Parathyroid adenoma (tissue), 2 donors: ENCODE measurements at regions not wholly inside any gene's neighbourhood (a gene's known extent, or its start where the extent isn't known, plus 50 kb on each side); places are given as distances from the start of the nearest gene placed in this dataset.

Source experiments
- H2AFZ ChIP-seq: fragments of 300-600 bp; sonication (generic); one replicate; pipeline ENCODE4 v1.7.0; 2017; ENCODE audit warnings: antibody characterized with exemption, mild to moderate bottlenecking
- H3K27ac ChIP-seq: fragments of 300-600 bp; sonication (generic); one replicate; pipeline ENCODE4 v1.7.0; 2017
- H3K27me3 ChIP-seq: fragments of 300-600 bp; sonication (generic); one replicate; pipeline ENCODE4 v1.7.0; 2017; ENCODE audit warnings: low read length; ENCODE audit not compliant: control insufficient read depth, insufficient read depth
- H3K36me3 ChIP-seq: fragments of 300-600 bp; sonication (generic); one replicate; pipeline ENCODE4 v1.7.0; 2017; ENCODE audit warnings: low read length; ENCODE audit not compliant: control insufficient read depth, insufficient read depth
- H3K4me1 ChIP-seq: fragments of 300-600 bp; sonication (generic); one replicate; pipeline ENCODE4 v1.7.0; 2017; ENCODE audit warnings: control low read depth
- H3K4me2 ChIP-seq: fragments of 300-600 bp; sonication (generic); one replicate; pipeline ENCODE4 v1.7.0; 2017; ENCODE audit warnings: low read length
- H3K4me3 ChIP-seq: fragments of 300-600 bp; sonication (generic); one replicate; pipeline ENCODE4 v1.7.0; 2017; ENCODE audit warnings: low read depth, low read length
- H3K79me2 ChIP-seq: fragments of 300-600 bp; sonication (generic); one replicate; pipeline ENCODE4 v1.7.0; 2017; ENCODE audit warnings: control low read depth
- H3K9ac ChIP-seq: fragments of 300-600 bp; sonication (generic); one replicate; pipeline ENCODE4 v1.7.0; 2017; ENCODE audit warnings: mild to moderate bottlenecking
- H3K9me3 ChIP-seq: fragments of 300-600 bp; sonication (generic); one replicate; pipeline ENCODE4 v1.7.0; 2017; ENCODE audit warnings: low read length; ENCODE audit not compliant: control insufficient read depth
- TF ChIP-seq, protein P1 (sequence below): fragments of 300-600 bp; sonication (generic); IDR thresholded peaks from one replicate; pipeline ENCODE4 v1.7.0; 2017; ENCODE audit warnings: antibody characterized with exemption, mild to moderate bottlenecking
- donor health status: primary hyperparathyroidism.

DNA sequence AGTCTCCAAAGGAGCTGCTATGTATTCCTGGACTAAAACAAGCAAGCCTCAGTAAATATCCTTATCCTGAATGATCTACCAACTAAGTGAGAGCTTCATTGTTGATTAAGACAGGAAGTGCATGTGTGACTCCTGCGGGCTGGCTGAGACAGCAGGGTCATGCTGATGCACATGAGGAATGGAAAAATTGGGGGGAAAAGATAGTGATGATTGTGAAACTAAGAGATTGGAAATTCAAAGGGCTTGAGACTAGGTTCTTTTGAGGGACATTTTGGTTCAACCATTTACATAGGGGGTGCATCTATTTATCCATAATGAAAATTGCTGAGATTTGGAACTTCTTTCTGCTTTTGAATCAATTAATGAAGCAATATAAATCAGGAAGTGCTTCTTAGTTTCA is 61.1 kb upstream of the C1QTNF7 start:
- TF ChIP-seq, protein P1, sequence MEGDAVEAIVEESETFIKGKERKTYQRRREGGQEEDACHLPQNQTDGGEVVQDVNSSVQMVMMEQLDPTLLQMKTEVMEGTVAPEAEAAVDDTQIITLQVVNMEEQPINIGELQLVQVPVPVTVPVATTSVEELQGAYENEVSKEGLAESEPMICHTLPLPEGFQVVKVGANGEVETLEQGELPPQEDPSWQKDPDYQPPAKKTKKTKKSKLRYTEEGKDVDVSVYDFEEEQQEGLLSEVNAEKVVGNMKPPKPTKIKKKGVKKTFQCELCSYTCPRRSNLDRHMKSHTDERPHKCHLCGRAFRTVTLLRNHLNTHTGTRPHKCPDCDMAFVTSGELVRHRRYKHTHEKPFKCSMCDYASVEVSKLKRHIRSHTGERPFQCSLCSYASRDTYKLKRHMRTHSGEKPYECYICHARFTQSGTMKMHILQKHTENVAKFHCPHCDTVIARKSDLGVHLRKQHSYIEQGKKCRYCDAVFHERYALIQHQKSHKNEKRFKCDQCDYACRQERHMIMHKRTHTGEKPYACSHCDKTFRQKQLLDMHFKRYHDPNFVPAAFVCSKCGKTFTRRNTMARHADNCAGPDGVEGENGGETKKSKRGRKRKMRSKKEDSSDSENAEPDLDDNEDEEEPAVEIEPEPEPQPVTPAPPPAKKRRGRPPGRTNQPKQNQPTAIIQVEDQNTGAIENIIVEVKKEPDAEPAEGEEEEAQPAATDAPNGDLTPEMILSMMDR = no peak
- Histone ChIP-seq H3K4me1 (peaks cover 39% of the 10 kb centered on the region), H3K4me3 (peak overlapping the region; percentile 10), H3K36me3 (no peaks in the 10 kb centered on the region), H2AFZ (no peak overlapping the region), H3K9me3 (no peaks in the 10 kb centered on the region), H3K9ac (no peak overlapping the region), H3K27ac (peak overlapping the region; percentile 92), H3K79me2 (no peaks in the 10 kb centered on the region), H3K27me3 (no peaks in the 10 kb centered on the region), H3K4me2 (peak overlapping the region; percentile 39)

GRCh38 chr4:15368856-15369255 is 59.0 kb upstream of the C1QTNF7 start:
- Histone ChIP-seq H3K27me3 (no peaks in the 10 kb centered on the region), H3K4me2 (no peak overlapping the region), H3K9ac (no peak overlapping the region), H3K79me2 (no peaks in the 10 kb centered on the region), H2AFZ (no peak overlapping the region), H3K4me3 (no peak overlapping the region), H3K4me1 (peaks cover 37% of the 10 kb centered on the region), H3K27ac (no peak overlapping the region), H3K9me3 (no peaks in the 10 kb centered on the region), H3K36me3 (no peaks in the 10 kb centered on the region)
- TF ChIP-seq, protein P1 = no peak

DNA sequence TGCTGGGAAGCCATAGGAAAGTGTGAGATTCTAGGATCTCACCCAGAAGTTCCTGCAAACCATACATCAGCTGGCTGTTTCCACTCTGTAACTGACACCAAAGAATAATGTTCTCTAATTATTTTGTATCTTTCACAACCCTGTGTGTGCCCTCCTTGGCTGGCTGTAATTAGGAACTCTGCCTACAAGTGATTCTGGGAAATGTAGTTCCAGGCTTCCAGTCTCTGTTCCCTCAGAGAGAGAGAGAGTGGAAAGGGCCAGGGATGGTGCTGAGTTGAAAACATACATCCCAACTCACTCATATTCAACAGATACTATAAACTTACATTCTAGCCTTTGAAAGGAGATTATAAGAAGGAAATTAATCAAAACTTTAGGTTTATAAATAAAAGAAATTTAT is 57.5 kb upstream of the C1QTNF7 start:
- H2AFZ ChIP-seq = no peak overlapping the region
- no peaks in the 10 kb centered on the region for H3K36me3 ChIP-seq
- H3K4me2 ChIP-seq = no peak overlapping the region
- H3K9me3 ChIP-seq = no peaks in the 10 kb centered on the region
- H3K79me2 ChIP-seq = no peaks in the 10 kb centered on the region
- H3K9ac ChIP-seq = no peak overlapping the region
- H3K4me1 ChIP-seq = peaks cover 25% of the 10 kb centered on the region
- TF ChIP-seq, protein P1 = no peak
- H3K27me3 ChIP-seq = no peaks in the 10 kb centered on the region
- H3K4me3 ChIP-seq = no peak overlapping the region
- no peak overlapping the region for H3K27ac ChIP-seq

DNA sequence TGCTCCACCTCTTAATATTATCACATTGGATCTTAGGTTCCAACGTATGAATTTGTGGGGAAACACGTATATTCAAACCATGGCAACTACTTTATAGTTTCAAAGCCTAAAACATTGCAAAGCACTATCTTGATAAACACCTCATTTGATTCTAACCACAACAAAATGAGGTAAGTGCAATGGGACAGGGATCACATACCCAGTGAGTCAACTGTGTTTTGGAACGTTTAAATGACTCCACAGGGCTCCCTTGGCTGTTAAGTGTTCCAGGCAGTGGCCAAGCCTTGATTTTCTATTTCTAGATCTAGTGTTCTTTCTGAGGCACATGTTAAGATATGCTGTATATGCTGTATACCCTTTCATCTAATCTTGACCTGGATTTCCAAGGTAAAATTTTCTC is 54.5 kb upstream of the C1QTNF7 start:
- H3K4me2 ChIP-seq = no peak overlapping the region
- H3K4me1 ChIP-seq = peaks cover 5% of the 10 kb centered on the region
- no peak overlapping the region for H3K27ac ChIP-seq
- TF ChIP-seq, protein P1 = no peak
- H3K9me3 ChIP-seq = no peaks in the 10 kb centered on the region
- no peaks in the 10 kb centered on the region for H3K79me2 ChIP-seq
- no peak overlapping the region for H2AFZ ChIP-seq
- H3K4me3 ChIP-seq = no peak overlapping the region
- no peak overlapping the region for H3K9ac ChIP-seq
- no peaks in the 10 kb centered on the region for H3K36me3 ChIP-seq
- no peaks in the 10 kb centered on the region for H3K27me3 ChIP-seq

GRCh38 chr4:15374656-15375055 is 53.2 kb upstream of the C1QTNF7 start:
- Histone ChIP-seq H3K9me3 (no peaks in the 10 kb centered on the region), H3K79me2 (no peaks in the 10 kb centered on the region), H3K36me3 (no peaks in the 10 kb centered on the region), H3K27me3 (no peaks in the 10 kb centered on the region), H2AFZ (no peak overlapping the region), H3K27ac (peak overlapping the region; percentile 4), H3K4me1 (no peaks in the 10 kb centered on the region), H3K4me3 (no peak overlapping the region), H3K9ac (no peak overlapping the region), H3K4me2 (no peak overlapping the region)
- TF ChIP-seq, protein P1 = no peak
